ENCODE measurements at regions not wholly inside any gene's neighbourhood (a gene's known extent, or its start where the extent isn't known, plus 50 kb on each side); places are given as distances from the start of the nearest gene placed in this dataset.

DNA sequence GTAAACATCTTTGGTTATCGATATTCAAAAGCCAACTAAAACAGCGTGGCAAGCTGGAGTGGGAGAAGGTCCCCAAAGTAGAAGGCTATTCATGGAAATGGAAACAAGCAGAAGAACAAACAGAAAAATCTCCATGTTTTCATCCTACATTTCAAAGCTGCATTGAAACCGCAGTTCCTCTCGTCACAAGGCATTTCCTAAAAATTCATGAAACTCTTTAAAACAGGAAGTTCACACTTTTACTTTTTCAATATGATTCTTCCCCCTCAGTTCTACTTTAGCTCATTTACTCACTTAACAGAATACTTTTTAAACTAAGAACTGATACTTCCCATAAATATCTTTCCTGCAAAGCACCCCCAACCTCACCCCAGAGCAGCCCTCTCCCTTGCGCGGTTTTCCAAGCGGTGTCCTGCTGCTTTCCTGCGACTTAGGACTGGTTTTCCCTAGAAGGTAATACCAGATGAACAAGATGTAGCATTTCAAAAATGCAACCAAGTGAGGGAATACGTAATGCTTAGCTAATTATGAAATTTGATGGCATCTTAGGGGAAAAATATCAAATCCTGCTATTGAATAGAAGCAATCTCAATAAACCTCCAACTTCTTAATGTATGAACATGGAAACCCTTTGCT is 228.3 kb upstream of the PKN2 start:
- intact Hi-C loops (cut with micrococcal nuclease) = no loop called here
- H3K36me3 Mint-ChIP-seq (ENCODE audit: low read depth) = no peaks in the 10 kb centered on the region
- no peaks in the 10 kb centered on the region for H3K9me3 Mint-ChIP-seq
- H3K27ac Mint-ChIP-seq = no peak overlapping the region
- H3K27me3 Mint-ChIP-seq (ENCODE audit: insufficient read depth) = peaks cover 6% of the 10 kb centered on the region
- H3K4me3 Mint-ChIP-seq = no peak overlapping the region
- H3K4me1 Mint-ChIP-seq (ENCODE audit: low read depth) = no peaks in the 10 kb centered on the region
- no peak for DNase-seq (ENCODE audit: low spot score)

DNA sequence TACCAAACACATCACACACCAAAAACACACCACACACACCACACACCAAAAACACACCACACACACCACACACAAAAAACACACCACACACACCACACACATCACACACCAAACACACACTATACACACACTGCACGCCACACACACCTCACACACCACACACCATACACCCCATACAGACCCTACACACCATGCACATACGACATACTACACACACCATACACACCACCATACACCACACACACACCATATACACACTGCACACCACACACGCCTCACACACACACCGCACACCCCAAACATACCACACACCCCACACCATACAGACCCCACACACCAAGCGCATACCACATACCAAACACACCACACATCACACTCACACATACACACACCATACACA is 226.9 kb upstream of the PKN2 start:
- Mint-ChIP-seq H3K36me3 (ENCODE audit: low read depth) (no peaks in the 10 kb centered on the region), H3K27ac (no peak overlapping the region), H3K4me3 (no peak overlapping the region), H3K27me3 (ENCODE audit: insufficient read depth) (peaks cover 17% of the 10 kb centered on the region), H3K4me1 (ENCODE audit: low read depth) (no peaks in the 10 kb centered on the region), H3K9me3 (no peaks in the 10 kb centered on the region)
- no peak for DNase-seq (ENCODE audit: low spot score)
- intact Hi-C loops (cut with micrococcal nuclease) = no loop called here

DNA sequence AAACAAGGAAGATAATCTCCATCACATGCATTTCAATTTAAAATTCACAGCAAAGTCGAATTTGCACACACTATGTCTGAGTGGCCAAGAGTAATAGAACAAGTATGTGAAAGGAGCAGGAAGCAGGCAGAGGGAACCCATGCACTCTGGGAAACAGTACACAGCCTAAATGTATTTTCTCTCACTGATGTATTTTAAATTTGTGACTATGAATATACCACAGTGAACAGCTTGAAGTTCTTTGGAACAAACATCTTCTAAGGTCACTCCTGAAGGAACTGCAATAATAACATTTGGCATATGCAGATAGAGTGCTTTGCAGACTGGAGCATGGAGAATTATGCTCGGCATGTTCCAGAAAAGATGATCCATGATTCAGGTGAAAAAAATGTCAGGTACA is 223.1 kb upstream of the PKN2 start:
- intact Hi-C loops (cut with micrococcal nuclease) = no loop called here
- Mint-ChIP-seq H3K27me3 (ENCODE audit: insufficient read depth) (peaks cover 31% of the 10 kb centered on the region), H3K4me3 (no peak overlapping the region), H3K9me3 (no peaks in the 10 kb centered on the region), H3K27ac (no peak overlapping the region), H3K4me1 (ENCODE audit: low read depth) (no peaks in the 10 kb centered on the region), H3K36me3 (ENCODE audit: low read depth) (no peaks in the 10 kb centered on the region)
- DNase-seq (ENCODE audit: low spot score) = no peak

DNA sequence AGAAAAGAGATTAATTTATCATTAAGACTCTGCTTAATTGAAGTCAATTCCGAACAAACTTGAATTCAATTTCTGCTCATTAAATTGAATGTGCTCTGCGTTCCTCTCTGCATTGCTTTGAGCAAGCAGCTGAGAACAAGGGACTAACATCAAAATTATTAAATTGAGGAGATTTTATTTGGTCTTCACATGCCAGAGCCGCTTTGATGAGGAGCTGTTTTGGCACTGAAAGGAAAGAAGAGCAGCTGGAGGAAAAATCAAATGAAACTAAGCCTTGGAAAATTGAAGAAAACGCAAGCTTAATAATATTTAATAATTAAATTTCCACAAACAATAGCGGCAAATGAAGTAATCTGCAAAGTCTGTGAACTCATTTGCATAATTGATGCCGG is 222.0 kb upstream of the PKN2 start:
- Mint-ChIP-seq H3K36me3 (ENCODE audit: low read depth) (no peaks in the 10 kb centered on the region), H3K27me3 (ENCODE audit: insufficient read depth) (peaks cover 31% of the 10 kb centered on the region)

DNA sequence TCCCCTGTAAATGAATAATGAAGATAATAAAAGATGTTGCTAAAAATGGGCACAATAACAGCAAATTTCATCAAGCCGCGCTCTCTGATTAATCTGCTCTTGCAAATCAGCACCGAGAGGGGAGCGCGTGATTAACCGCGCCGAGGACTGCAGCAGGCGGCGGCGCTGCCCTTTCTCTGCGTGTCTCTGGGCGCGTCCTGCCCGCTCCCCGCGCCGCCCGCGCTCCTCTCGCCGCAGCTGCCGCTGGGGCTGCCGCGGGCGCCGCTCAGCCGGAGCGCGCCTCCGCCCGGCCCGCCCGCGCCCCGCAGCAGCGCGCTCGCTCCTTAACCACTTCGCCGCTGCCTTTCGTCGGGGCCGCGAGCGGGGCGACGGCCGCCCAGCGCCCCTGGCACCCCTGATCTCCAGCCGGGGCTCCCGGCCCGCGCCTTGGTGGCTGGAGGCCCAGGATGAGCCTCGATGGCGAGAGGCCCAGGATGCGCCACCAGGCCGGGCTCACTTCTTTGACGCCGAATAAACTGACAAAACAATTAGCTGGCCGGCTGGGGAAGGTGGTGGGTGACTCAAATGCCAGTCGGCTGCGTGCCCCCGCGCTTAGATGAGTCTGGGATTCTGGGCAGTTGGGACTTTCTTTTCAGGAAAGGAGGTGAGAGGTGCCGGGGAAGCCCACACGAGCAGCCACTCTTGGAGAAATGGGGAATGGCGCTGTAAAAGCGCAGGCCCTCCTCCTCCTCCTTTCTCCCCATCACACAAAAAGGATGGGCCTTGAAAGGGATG is 221.4 kb upstream of the PKN2 start:
- intact Hi-C loops (cut with micrococcal nuclease) = no loop called here
- no peak for DNase-seq (ENCODE audit: low spot score)

More for the DNA sequence above, 222.0 kb upstream of the PKN2 start:
- Mint-ChIP-seq H3K4me3 (no peak overlapping the region), H3K4me1 (ENCODE audit: low read depth) (no peaks in the 10 kb centered on the region), H3K27ac (no peak overlapping the region), H3K9me3 (no peaks in the 10 kb centered on the region)
- DNase-seq (ENCODE audit: low spot score) = no peak
- intact Hi-C loops (cut with micrococcal nuclease) = no loop called here

DNA sequence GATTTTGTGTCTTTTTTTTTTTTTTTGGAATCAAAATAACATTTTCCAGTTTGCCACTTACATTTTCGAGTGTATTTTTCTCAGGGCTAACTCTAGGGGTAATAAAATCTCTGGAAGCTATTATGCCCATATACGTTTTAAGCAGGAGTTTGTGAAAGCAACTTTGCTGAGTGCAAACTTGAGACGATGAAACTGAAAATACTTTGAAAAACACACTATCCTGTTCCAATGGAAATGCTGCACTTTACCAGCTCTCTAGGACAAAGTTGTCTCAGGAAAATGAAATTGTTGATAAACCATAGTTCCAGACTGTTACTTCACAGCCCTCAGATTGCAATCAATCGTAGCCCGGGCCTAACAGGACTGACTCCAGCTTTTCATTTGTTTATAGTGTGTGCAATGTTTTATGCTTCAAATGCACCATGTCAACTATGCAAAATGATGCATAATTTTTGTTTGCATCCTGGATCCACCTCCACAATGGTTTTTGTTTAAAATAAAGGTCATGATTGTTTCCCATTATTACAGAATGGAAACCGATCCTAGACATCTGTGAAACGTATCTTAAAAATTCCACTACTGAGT is 220.6 kb upstream of the PKN2 start:
- no peaks in the 10 kb centered on the region for H3K9me3 Mint-ChIP-seq
- no peak overlapping the region for H3K4me3 Mint-ChIP-seq
- no peaks in the 10 kb centered on the region for H3K36me3 Mint-ChIP-seq (ENCODE audit: low read depth)
- intact Hi-C loops (cut with micrococcal nuclease) = no loop called here
- H3K27ac Mint-ChIP-seq = no peak overlapping the region
- DNase-seq (ENCODE audit: low spot score) = no peak
- peaks cover 31% of the 10 kb centered on the region for H3K27me3 Mint-ChIP-seq (ENCODE audit: insufficient read depth)
- H3K4me1 Mint-ChIP-seq (ENCODE audit: low read depth) = no peaks in the 10 kb centered on the region

More for the DNA sequence above, 221.4 kb upstream of the PKN2 start:
- no peaks in the 10 kb centered on the region for H3K36me3 Mint-ChIP-seq (ENCODE audit: low read depth)
- H3K4me1 Mint-ChIP-seq (ENCODE audit: low read depth) = no peaks in the 10 kb centered on the region
- H3K9me3 Mint-ChIP-seq = no peaks in the 10 kb centered on the region
- H3K4me3 Mint-ChIP-seq = no peak overlapping the region
- H3K27me3 Mint-ChIP-seq (ENCODE audit: insufficient read depth) = peaks cover 31% of the 10 kb centered on the region
- H3K27ac Mint-ChIP-seq = no peak overlapping the region

DNA sequence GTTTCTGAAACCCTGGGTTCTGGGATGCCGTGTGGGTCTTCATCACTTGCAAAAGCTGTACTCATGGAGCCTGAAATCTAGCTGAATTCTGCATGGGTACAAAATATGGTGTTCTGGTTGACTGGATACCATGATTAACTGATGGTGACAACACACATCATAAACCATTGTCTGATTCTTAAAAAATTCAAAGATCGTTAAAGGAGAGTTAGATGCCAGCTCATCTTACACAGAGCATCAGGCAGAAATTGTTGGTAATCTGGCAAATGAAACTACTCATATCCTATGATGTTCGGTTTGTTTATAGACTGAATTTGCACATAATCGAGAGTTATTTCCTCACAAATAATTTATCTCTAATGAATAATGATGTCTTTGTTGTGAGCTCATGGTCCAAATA is 218.1 kb upstream of the PKN2 start:
- Mint-ChIP-seq H3K27ac (no peak overlapping the region), H3K4me1 (ENCODE audit: low read depth) (no peaks in the 10 kb centered on the region), H3K27me3 (ENCODE audit: insufficient read depth) (peaks cover 25% of the 10 kb centered on the region), H3K36me3 (ENCODE audit: low read depth) (no peaks in the 10 kb centered on the region), H3K4me3 (no peak overlapping the region), H3K9me3 (no peaks in the 10 kb centered on the region)
- DNase-seq (ENCODE audit: low spot score) = no peak
- intact Hi-C loops (cut with micrococcal nuclease) = no loop called here

DNA sequence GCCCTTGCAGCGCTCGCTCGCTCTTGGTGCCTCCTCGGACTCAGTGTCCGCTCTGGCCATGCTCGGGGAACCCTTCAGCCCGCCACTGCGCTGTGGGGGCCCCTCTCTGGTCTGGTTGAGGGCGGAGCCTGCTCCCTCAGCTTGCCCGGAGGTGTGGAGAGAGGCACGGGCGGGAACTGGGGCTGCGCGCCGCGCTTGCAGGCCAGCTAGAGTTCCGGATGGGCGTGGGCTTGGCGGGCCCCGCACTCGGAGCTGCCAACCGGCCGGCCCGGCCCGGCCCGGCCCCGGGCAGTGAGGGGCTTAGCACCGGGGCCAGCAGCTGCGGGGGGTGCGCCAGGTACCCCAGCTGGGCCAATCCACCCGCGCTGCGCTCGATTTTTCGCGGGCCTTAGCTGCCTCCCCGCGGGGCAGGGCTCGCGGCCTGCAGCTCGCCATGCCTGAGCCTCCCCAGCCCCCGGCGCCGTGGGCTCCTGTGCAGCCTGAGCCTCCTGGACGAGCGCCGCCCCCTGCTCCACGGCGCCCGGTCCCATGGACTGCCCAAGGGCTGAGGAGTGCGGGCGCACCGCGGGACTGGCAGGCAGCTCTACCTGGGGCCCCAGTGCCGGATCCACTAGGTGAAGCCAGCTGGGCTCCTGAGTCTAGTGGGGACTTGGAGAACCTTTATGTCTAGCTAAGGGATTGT is 217.0 kb upstream of the PKN2 start:
- no peak for DNase-seq (ENCODE audit: low spot score)
- H3K4me3 Mint-ChIP-seq = no peak overlapping the region
- no peaks in the 10 kb centered on the region for H3K36me3 Mint-ChIP-seq (ENCODE audit: low read depth)
- intact Hi-C loops (cut with micrococcal nuclease) = no loop called here
- no peak overlapping the region for H3K27ac Mint-ChIP-seq
- no peaks in the 10 kb centered on the region for H3K4me1 Mint-ChIP-seq (ENCODE audit: low read depth)
- no peaks in the 10 kb centered on the region for H3K9me3 Mint-ChIP-seq
- H3K27me3 Mint-ChIP-seq (ENCODE audit: insufficient read depth) = peaks cover 16% of the 10 kb centered on the region

DNA sequence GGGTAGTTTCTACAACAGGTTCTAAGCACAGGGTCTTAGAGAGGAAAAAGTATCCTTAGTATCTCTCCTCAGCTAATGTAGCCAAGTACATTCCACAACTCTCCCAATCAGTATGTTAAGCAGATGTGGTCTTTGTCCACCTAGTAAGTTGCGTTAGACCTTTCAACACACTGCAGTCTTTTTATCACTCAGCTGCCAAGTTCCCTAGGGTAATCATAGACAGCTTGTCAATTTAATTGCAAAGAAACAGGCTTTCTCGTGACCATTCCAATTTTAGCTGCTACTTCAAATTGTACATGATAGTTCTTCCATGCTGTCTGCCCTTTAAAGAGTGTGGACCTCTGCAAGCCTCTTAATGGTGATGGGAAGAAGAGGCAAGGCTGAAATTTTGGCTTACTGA is 211.8 kb upstream of the PKN2 start:
- Mint-ChIP-seq H3K9me3 (no peaks in the 10 kb centered on the region), H3K27me3 (ENCODE audit: insufficient read depth) (peaks cover 2% of the 10 kb centered on the region), H3K36me3 (ENCODE audit: low read depth) (no peaks in the 10 kb centered on the region), H3K4me1 (ENCODE audit: low read depth) (no peaks in the 10 kb centered on the region), H3K27ac (no peak overlapping the region), H3K4me3 (no peak overlapping the region)
- DNase-seq (ENCODE audit: low spot score) = no peak
- intact Hi-C loops (cut with micrococcal nuclease) = no loop called here

DNA sequence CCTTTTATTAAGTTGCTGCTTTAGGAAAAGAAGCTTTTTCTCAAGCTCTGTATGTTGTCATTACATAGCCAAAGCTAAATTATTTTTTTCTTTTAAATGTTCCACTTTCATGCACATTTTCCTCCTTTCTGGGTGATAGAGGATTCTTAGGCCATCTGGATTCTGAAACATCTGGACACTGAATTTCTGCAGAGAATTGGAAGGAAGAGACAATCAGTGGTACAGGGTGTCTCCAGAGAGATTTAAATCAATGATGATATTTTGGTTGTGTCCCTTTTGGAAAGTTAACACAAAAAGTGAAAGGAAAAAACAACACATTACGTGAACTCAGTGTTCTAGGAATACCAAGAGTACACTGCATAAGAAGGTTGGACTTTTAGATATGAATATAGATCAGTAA is 211.4 kb upstream of the PKN2 start:
- Mint-ChIP-seq H3K4me3 (no peak overlapping the region), H3K36me3 (ENCODE audit: low read depth) (no peaks in the 10 kb centered on the region), H3K4me1 (ENCODE audit: low read depth) (no peaks in the 10 kb centered on the region), H3K9me3 (no peaks in the 10 kb centered on the region), H3K27me3 (ENCODE audit: insufficient read depth) (peaks cover 2% of the 10 kb centered on the region), H3K27ac (no peak overlapping the region)
- intact Hi-C loops (cut with micrococcal nuclease) = no loop called here
- DNase-seq (ENCODE audit: low spot score) = no peak

DNA sequence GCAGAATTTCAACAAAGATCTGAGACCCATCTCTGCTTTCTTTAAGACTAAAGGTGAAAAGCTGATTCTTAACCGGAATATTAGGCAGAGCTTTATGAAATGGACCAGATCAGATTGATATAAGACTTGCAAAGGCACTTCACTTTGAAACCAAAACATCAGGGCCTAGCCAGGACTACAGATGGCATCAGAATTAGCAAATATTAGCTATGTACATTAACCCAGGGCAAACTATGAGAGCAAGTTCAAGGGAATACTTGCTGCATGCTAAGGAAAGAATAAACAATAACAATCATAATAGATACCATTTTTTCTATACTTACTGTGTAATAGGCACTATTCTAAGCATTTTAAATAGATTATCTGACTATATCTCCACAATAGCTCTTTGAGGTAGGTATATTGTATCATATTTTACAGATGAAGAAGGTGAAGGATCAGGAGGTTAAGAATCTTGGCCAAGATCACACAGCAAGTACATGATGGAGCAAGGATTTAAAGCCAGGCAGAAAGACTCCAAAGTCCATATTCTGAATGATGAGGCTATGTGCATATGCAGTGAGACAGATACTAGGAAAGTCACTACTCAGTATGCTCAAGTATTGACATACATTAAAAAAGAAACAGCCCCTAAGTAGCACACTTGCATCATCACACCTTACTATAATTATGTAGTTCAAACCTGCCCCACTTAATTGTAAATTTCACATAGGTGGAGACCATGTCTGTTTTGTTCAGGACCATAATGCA is 209.3 kb upstream of the PKN2 start:
- no peaks in the 10 kb centered on the region for H3K9me3 Mint-ChIP-seq

DNA sequence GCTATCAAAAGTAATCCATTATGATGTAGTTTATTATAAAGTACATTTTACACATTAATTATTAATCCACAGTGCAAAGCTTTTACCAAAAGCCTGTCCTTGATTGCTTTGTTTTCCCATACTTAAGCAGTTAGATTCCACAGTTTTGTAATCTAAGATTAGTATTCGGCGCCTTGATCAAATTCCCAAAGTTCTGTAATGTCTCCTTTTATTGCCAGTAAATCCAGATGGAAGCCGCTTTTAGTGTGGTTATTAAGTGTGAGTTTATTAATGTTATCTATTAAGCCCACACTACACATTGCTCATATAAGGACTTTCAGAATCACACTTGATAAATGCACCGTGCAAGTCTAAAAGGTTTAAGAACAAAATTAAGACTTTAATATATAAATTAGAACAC is 199.2 kb upstream of the PKN2 start:
- no peak for DNase-seq (ENCODE audit: low spot score)
- H3K36me3 Mint-ChIP-seq (ENCODE audit: low read depth) = no peaks in the 10 kb centered on the region
- peaks cover 4% of the 10 kb centered on the region for H3K27me3 Mint-ChIP-seq (ENCODE audit: insufficient read depth)
- H3K4me3 Mint-ChIP-seq = no peak overlapping the region
- H3K4me1 Mint-ChIP-seq (ENCODE audit: low read depth) = no peaks in the 10 kb centered on the region
- H3K27ac Mint-ChIP-seq = no peak overlapping the region
- intact Hi-C loops (cut with micrococcal nuclease) = no loop called here
- no peaks in the 10 kb centered on the region for H3K9me3 Mint-ChIP-seq

More for the DNA sequence above, 209.3 kb upstream of the PKN2 start:
- intact Hi-C loops (cut with micrococcal nuclease) = no loop called here
- Mint-ChIP-seq H3K4me1 (ENCODE audit: low read depth) (no peaks in the 10 kb centered on the region), H3K4me3 (no peak overlapping the region), H3K27me3 (ENCODE audit: insufficient read depth) (peaks cover 2% of the 10 kb centered on the region), H3K27ac (no peak overlapping the region), H3K36me3 (ENCODE audit: low read depth) (no peaks in the 10 kb centered on the region)
- no peak for DNase-seq (ENCODE audit: low spot score)

Data from activated T-helper 1 cell treated with anti-CD3 and anti-CD28 coated beads, Interleukin-12 subunit alpha, Interleukin-12 subunit beta, Interleukin-2, Interleukin-4 antibody, amounts not matched to agents 30 ng/mL and 10 ng/mL and 1 ng/mL, durations not matched to agents 14 hours and 24 hours and 36 hours (primary cell).